ENCODE measurements at regions not wholly inside any gene's neighbourhood (a gene's known extent, or its start where the extent isn't known, plus 50 kb on each side); places are given as distances from the start of the nearest gene placed in this dataset.
A peak's percentile ranks its signal among the peaks of the same experiment; 100 is the strongest.

DNA sequence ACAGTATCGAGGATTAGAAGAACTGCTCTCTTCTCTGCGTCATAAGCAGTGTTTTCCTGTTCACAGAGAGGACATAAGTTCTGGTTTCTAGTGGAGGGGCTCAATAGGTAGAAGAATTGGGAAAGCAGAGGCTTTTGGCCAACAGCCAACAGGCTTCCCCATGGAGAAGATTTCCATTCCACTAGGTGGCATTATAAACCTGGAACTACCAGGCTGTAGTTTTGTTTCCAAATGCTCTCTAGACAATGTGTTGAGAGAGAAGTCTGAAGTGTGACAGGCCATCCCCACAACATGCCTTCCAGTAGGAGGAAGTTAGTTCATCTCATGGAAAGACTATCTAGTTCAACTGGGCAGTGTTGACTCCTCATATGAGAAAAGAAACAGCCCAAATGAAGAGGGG lies 63.8 kb upstream of the ANXA10 start:
- ChIA-PET POLR2A (no interaction called here), CTCF (interaction anchor here (0.6 kb wide), 1 partner anchor 125 kb away, joined by 3 read pairs; no protein-coding TSS in a partner anchor)
- TF ChIP-seq CTBP1 (IDR thresholded peaks at IDR 0.05; ENCODE audit: borderline replicate concordance) (no peak), FOXA1 (IDR thresholded peaks at IDR 0.05) (no peak), NFRKB (IDR thresholded peaks at IDR 0.05) (no peak), FOXK2 (IDR thresholded peaks at IDR 0.05) (no peak), PKNOX1 (IDR thresholded peaks at IDR 0.05) (no peak), ELF4 (IDR thresholded peaks at IDR 0.05) (no peak), LEF1 (IDR thresholded peaks at IDR 0.05; ENCODE audit: borderline replicate concordance) (no peak), TARDBP (IDR thresholded peaks at IDR 0.05) (no peak), L3MBTL2 (conservative IDR thresholded peaks at IDR 0.05) (no peak), HDGF (IDR thresholded peaks at IDR 0.05; ENCODE audit: borderline replicate concordance) (no peak), BHLHE40 (IDR thresholded peaks at IDR 0.05; ENCODE audit: borderline replicate concordance) (no peak), ZNF384 (IDR thresholded peaks at IDR 0.05) (no peak), FOXM1 (IDR thresholded peaks at IDR 0.05; ENCODE audit: borderline replicate concordance) (no peak), SUZ12 (IDR thresholded peaks at IDR 0.05) (no peak), ARNT (IDR thresholded peaks at IDR 0.05) (no peak), SP1 (IDR thresholded peaks at IDR 0.05) (no peak)
- DNase-seq (ENCODE audit: extremely low spot score) = peak; percentile 10

DNA sequence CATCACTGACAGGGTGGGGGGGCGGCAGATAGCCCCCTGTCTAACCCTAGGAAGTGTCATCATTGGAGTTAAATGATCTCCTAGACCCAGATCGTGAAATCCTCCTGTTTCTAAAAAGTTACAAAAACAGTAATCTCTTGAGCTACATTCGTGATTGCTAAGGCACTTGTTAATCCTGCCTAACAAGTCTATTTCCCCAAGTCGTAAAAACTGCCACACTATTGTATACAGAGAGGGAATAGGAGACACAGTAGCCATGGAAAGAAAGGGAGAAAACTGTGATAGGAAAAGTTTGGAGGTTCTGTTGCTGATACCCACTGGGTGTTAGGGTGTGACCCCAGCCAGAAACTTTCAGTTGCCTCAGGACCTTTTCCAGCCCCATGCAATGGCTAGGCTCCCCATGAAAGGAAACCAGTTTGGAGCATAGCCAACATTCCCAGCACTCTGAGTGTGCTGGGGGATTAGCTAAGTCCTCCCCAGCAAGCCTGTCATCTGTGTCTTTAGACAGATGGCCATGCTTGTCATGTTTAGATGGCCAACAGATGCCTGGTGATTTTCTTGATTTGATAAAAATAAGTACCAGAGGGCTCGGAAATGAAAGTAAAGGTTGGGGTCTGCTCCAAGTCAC lies 63.3 kb upstream of the ANXA10 start:
- DNase-seq (ENCODE audit: extremely low spot score) = no peak
- ChIA-PET POLR2A (no interaction called here), CTCF (interaction anchor here (0.6 kb wide), 1 partner anchor 125 kb away, joined by 3 read pairs; no protein-coding TSS in a partner anchor)
- no peak for TF ChIP-seq SUZ12 (IDR thresholded peaks at IDR 0.05)
- TF ChIP-seq FOXM1 (IDR thresholded peaks at IDR 0.05; ENCODE audit: borderline replicate concordance) = no peak
- TF ChIP-seq LEF1 (IDR thresholded peaks at IDR 0.05; ENCODE audit: borderline replicate concordance) = no peak
- no peak for TF ChIP-seq FOXK2 (IDR thresholded peaks at IDR 0.05)
- no peak for TF ChIP-seq SP1 (IDR thresholded peaks at IDR 0.05)
- no peak for TF ChIP-seq ELF4 (IDR thresholded peaks at IDR 0.05)
- no peak for TF ChIP-seq NFRKB (IDR thresholded peaks at IDR 0.05)

DNA sequence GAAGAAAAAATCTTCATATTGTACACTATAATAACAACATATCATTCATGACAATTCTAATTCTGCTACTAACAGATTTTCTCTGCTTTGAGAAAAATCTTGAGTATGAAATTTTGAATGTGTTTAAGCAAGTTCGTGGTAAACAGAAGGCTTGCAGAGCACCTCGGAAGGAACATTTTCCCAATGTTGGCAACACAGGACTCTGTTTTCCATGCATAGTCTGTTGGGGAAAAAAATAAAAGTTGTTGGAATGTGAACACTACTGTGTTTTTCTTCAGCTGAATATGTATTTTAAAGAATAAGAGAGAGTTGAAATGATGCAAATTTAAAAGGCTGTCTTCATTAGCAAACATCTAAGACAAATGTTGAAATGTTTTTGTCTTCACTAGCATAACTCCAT lies 54.7 kb upstream of the ANXA10 start:
- CTCF ChIA-PET = no interaction called here
- POLR2A ChIA-PET = no interaction called here
- no peak for TF ChIP-seq SUZ12 (IDR thresholded peaks at IDR 0.05)
- TF ChIP-seq L3MBTL2 (conservative IDR thresholded peaks at IDR 0.05) = no peak
- TF ChIP-seq SP1 (IDR thresholded peaks at IDR 0.05) = no peak
- TF ChIP-seq FOXK2 (IDR thresholded peaks at IDR 0.05) = no peak
- no peak for TF ChIP-seq ELF4 (IDR thresholded peaks at IDR 0.05)
- no peak for TF ChIP-seq FOXM1 (IDR thresholded peaks at IDR 0.05; ENCODE audit: borderline replicate concordance)
- TF ChIP-seq CTBP1 (IDR thresholded peaks at IDR 0.05; ENCODE audit: borderline replicate concordance) = no peak
- no peak for TF ChIP-seq LEF1 (IDR thresholded peaks at IDR 0.05; ENCODE audit: borderline replicate concordance)
- TF ChIP-seq TARDBP (IDR thresholded peaks at IDR 0.05) = no peak
- no peak for TF ChIP-seq PKNOX1 (IDR thresholded peaks at IDR 0.05)
- no peak for TF ChIP-seq HDGF (IDR thresholded peaks at IDR 0.05; ENCODE audit: borderline replicate concordance)
- TF ChIP-seq BHLHE40 (IDR thresholded peaks at IDR 0.05; ENCODE audit: borderline replicate concordance) = no peak
- TF ChIP-seq ARNT (IDR thresholded peaks at IDR 0.05) = no peak
- TF ChIP-seq ZNF384 (IDR thresholded peaks at IDR 0.05) = no peak
- TF ChIP-seq FOXA1 (IDR thresholded peaks at IDR 0.05) = no peak
- TF ChIP-seq NFRKB (IDR thresholded peaks at IDR 0.05) = no peak
- no peak for DNase-seq (ENCODE audit: extremely low spot score)

DNA sequence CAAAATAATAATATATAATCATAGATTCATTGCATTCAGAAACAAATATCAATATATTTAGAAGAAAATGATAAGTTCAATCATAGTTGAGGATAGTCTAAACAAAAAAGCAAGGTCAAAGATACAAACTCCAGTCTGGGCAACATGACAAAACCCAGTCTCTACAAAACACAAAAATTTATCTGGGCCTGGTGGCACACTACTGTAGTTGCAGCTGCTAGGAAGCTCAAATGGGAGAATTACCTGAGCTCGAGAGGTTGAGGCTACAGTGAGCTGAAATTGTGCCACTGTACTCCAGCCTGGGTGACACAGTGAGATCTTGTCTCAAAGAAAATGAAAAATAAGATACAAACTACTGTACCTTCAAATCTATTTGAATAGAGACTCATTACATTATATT lies 52.7 kb upstream of the ANXA10 start:
- ChIA-PET POLR2A (no interaction called here), CTCF (no interaction called here)
- DNase-seq (ENCODE audit: extremely low spot score) = no peak
- TF ChIP-seq PKNOX1 (IDR thresholded peaks at IDR 0.05) (no peak), ARNT (IDR thresholded peaks at IDR 0.05) (no peak), TARDBP (IDR thresholded peaks at IDR 0.05) (no peak), FOXM1 (IDR thresholded peaks at IDR 0.05; ENCODE audit: borderline replicate concordance) (no peak), FOXA1 (IDR thresholded peaks at IDR 0.05) (no peak)
